ENCODE measurements at regions not wholly inside any gene's neighbourhood (a gene's known extent, or its start where the extent isn't known, plus 50 kb on each side); places are given as distances from the start of the nearest gene placed in this dataset.

DNA sequence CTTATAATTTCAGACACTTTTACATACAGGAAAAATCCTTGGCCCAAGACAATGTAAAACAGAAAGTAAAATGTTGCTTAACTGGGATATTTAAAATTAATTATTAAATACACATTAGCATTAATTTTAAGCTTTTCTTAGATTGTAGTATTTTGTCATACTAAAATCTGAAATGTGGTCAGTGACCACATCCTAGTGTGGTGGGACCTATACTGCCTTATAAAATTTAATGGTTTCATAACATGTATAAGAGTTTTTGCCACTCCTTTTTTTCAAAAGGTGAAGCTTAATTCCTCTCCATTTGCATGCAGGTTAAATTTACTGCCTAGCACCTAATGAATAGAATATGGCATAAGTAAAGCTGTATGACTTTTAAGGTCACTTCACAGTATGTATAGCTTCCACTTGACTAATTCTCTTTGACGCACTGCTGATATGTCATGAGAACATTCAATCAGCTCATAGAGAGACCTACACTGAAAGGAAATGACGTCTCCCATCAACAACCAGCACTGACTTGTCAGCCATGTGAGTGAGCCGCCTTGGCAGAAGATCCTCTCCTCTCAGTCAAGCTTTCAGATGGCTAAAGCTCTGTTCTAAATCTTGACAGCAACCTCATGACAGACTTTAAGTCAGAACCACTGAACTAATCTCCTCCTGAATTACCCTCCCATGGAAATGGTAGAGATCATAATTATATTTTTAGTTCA lies 847.8 kb downstream of the SI start:
- no peak for DNase-seq

DNA sequence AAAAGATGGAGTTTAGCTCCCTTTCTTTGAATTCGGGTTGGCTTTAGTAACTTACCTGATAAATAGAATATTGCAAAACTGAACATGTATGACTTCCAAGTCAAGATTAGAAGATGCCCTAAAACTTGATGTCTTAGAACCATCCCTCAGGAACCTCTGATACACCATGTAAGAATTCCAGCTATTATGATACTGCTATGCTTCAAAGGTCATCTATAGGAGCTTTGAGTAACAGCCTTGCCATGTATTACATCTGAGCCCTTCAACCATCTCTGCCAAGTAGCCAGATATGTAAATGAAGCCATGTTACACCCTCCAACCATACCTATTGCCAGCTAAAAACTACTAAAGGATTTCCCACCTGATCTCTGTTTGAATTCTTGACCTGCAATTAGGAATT lies 854.2 kb downstream of the SI start:
- no peak for DNase-seq

DNA sequence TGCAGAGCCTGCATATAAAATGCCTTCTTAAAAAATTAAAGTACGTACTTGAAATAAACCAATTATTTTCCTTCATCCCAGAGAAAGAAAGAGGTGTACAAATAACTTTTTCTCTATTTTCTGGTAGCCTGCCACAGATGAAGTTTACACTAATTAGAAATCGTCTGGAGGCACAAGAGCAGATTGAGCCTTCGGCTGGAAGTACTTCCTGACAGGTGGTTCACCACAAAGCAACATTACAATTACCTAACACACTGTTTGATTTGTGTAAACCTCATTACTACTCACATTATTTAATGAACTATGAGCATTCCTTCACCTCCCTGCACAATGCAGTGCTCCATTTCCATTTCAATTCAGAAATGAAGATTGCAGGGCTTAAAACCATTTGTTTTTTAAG lies 856.1 kb downstream of the SI start:
- DNase-seq = no peak

DNA sequence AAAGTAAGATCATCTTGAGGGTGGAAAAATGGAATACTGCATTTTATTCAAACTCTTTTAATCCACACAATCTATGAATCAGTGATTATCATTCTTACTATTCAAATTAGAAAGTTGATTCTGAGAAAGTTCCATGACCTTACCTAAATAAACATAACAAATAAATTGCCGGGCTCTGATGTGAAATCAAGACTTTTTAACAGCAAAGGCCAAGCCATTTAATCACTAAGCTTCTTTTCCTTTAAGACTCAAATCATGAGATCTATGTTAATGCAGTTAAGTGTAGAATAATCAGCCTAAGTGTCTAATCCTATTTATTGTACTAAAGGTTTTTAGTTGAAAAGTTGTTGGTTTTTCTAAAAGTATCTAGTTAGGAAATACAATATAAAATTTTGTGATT lies 857.0 kb downstream of the SI start:
- DNase-seq = no peak

DNA sequence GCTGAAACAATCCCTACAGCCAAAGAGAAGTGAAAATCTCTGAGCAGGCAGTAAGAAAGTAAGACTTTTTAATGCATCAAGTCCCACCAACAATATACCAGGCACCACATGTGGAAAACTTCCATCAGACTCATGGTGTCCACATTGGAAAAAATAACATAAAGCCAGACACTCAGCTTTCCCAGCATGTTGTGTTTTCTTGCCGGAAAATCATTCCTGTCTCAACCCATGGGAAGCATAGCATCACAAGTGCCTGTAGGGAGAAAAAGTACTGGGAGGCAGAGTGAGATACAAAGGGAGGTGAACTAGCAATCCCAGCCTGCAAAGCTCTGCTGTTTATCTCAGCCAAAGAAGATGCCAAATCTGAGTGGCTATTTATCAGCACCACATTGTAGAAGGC lies 868.9 kb downstream of the SI start:
- no peak for DNase-seq

DNA sequence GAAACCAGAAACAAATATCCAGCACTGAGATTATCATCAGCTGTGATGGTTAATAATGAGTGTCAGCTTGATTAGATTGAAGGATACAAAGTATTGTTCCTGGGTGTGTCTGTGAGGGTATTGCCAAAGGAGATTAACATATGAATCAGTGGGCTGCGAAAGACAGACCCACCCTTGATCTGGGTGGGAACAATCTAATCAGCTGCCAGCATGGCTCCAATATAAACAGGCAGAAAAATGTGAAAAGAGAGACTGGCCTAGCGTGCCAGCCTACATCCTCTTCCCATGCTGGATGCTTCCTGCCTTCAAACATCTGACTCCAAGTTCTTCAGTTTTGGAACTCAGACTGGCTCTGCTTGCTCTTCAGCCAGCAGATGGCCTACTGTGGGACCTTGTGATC lies 869.5 kb downstream of the SI start:
- DNase-seq = no peak

DNA sequence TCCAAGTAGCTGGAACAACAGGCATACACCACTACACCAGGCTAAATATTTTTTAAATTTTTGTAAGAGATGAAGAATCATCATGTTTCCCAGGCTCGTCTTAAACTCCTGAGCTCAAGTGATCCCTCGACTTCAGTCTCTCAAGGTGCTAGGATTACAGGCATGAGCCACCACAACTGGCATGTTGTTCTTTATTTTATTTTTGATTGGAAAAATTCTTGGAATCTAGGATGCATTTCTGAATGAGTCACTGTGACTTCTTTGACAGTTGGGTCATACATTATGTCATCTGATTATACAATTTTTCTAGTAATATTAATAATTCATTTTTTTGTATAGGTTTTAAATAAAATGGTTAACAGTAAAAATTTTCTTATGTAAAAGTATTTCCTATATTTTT lies 870.2 kb downstream of the SI start:
- no peak for DNase-seq

DNA sequence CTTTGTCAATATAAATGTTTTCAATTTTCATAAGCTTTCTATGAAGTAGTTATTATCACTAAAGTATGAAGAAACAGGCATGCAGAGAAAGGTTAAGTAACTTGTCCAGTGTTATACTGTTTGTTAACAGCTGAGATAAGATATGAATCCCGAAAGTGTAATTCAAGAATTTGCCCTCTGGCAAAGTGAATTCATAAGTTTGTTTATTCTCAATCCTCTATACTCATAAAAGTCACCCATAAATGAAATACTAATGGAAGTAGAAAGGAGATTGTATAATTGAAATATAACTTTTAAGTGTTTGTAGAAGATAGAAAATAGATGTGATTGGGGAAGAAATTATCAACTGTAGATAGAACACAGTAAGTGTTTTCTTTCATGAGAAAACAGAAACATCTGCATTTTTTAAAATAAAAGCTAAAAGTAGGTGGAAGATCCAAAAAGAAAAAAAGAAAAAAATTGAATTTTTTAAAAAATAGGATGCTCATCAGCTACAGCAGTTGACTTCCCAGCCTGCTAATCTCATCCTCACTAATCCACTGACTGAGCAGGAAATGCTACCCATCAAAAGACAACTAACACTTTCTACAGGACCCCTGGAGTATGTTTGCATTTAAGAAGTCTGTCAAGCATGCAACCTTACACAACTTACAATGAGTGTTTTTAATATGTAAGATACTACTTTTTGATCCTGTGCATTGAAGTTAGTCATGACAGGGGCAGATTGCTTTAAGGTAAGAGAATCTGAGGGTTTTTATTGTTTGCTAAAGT lies 878.1 kb downstream of the SI start:
- DNase-seq = no peak

DNA sequence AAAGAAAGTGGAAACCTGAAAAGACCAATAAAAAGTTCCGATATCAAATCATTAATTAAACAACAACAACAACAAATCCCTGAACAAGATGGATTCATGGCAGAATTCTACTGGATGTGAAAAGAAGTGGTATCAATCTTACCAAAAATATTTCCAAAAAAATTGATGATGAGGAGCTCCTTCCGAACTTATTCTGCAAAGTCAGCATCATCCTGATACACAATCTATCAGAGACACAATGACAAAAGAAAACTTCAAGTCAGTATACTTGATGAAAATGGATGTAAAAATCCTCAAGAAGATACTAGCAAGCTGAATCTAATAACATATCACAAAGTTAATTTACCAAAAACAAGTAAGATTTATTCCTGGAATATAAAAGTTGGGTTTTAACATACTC lies 881.8 kb downstream of the SI start:
- no peak for DNase-seq

DNA sequence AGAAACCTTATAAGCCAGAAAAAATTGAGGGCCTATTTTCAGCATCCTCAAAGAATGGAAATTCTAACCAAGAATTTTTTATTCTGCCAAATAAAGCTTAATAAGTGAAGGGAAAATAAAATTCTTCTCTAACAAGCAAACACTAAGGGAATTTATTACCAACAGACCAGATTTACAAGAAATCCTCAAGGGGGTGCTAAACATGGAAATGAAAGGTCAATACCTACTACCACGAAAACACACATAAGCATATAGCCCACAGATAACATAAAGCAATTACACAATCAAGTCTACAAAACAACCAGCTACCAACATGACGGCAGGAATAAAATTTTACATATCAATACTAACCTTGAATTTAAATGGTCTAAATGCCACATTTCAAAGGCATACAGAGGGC lies 883.5 kb downstream of the SI start:
- DNase-seq = no peak

DNA sequence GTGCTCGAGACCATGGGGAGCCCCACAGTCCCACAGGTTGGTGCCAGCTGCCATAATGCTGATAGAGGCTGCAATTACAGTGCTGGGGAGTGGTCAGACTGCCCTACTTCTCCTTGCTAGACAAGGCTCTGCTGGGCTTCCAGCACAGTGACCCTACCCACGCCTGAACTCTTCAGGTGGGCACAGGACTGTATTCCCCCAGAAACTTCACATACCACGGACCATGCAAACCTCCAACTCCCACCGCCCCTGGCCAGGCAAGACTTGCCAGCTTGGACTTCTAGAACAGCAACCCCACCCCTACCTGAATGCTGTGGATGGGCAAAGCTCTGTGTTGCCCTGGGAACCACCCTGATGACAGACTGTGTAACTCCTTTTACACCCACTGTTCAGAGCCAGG lies 885.3 kb downstream of the SI start:
- DNase-seq = no peak

DNA sequence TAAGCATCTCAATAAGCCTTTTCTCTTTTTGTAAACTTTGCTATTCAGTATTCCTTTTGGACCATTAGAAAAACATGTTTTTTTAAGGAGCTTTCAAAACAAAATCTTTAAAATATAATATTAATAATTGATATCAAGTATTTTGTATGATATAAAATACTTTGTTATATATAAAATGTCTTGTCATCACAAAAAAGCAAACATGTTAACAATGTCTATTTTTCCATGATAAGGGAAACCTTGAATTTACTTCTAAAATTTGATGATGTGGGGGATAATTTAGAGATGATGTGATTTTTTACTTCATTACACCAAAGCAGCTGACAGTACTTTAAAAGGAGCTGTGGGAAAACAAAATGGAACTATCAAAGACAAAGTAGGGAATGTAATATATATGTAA lies 887.7 kb downstream of the SI start:
- DNase-seq = no peak

DNA sequence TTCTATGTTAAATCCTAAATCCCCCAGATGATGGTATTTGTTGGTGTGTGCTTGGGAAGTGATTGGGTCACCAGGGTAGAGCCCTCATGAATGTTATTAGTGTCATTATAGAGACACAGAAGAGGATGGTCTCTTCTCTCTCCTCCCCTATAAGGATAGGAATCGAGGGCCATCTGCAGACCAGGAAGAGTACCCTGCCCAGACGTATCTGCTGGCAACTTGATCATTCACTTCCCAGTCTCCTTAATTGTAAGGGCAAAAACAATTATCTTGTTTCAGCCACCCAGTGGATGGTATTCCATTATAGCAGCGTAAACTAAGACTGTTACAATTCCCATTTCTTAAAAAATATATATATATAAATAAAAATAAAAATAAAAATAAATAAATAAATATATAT lies 892.2 kb downstream of the SI start:
- no peak for DNase-seq

DNA sequence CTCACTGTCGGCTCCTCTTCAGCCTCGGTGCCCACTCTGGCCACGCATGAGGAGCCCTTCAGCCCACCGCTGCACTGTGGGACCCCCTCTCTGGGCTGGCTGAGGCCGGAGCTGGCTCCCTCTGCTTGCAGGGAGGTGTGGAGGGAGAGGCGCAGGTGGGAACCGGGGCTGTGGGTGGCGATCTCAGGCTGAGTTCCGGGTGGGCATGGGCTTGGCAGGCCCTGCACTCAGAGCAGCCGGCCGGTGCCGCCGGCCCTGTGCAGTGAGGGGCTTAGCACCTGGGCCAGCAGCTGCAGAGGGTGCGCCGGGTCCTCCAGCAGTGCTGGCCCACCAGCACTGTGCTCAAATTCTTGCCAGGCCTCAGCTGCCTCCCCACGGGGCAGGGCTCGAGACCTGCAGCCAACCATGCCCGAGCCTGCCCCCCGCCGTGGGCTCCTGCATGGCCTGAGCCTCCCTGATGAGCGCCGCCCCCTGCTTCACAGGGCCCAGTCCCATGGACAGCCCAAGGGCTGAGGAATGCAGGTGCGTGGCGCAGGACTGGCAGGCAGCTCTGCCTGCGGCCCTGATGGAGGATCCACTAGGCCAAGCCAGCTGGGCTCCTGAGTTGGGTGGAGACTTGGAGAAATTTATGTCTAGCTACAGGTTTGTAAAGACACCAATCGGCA lies 899.1 kb downstream of the SI start:
- no peak for DNase-seq

DNA sequence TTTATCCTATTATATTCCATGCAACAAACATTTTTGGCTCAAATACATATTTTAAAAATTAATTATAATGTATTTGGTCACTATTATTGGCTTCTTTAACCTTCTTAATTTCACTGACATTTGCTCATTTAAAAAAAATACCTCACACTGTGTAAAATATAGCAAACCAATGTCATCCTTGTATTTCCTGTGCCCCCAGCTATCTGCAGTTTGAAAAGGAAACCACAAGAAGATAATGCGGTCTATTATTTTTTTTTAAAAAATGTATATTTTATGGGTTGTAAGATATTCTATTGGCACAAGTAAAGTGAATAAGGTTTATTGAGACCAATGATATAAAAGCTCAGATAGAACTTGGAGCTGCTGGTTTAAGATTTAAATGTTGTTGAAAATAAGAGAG lies 904.2 kb downstream of the SI start:
- DNase-seq = no peak

DNA sequence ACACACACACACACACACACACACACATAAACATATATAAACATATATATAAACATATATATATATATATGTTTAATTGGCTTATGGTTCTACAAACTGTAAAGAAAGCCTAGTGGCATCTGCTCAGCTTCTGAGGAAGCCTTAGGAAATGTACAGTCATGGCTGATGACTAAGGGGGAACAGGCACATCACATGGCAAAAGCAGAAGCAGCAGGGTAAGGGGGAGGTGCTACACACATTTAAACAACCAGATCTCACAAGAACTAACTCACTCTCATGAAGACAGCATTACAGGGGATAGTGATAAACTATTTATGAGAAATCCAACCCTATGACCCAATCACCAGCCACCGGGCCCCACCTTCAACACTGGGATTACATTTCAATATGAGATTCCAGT lies 922.9 kb downstream of the SI start:
- no peak for DNase-seq

DNA sequence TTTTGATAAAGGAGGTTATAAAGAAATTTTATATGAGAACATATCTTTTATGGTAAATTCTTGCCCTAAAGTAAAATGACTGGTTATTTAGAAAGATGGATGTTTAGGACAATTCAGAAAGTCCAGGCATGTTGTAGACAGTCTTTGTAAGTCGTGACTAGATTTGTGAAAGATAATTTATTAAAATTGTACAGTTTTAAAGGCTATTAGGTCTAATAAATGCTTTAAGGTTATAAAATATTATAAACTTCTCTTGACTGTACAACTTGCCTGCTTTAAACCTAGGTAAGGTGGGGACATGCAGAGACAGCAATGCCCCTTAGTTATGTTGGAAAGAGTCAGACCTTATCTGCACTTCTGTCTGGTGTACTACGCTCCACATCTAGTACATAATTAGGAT lies 933.5 kb downstream of the SI start:
- no peak for DNase-seq

DNA sequence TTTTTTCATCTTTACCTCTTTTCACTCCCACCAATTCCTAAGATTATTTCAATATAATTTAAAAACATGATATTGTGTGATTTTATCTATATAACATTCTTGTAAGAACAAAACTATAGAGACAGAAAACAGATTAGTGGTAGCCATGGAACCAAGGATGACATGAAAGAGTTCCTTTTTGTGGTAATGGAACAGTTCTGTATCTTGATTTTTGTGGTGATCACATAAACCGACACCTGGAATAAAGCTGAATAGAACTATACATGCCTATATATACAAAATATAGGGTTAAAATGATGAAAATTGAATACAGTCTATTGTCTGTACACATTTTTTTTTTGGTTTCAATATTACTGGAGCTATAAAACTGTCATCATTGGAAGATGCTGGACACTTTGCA lies 945.4 kb downstream of the SI start:
- no peak for DNase-seq

DNA sequence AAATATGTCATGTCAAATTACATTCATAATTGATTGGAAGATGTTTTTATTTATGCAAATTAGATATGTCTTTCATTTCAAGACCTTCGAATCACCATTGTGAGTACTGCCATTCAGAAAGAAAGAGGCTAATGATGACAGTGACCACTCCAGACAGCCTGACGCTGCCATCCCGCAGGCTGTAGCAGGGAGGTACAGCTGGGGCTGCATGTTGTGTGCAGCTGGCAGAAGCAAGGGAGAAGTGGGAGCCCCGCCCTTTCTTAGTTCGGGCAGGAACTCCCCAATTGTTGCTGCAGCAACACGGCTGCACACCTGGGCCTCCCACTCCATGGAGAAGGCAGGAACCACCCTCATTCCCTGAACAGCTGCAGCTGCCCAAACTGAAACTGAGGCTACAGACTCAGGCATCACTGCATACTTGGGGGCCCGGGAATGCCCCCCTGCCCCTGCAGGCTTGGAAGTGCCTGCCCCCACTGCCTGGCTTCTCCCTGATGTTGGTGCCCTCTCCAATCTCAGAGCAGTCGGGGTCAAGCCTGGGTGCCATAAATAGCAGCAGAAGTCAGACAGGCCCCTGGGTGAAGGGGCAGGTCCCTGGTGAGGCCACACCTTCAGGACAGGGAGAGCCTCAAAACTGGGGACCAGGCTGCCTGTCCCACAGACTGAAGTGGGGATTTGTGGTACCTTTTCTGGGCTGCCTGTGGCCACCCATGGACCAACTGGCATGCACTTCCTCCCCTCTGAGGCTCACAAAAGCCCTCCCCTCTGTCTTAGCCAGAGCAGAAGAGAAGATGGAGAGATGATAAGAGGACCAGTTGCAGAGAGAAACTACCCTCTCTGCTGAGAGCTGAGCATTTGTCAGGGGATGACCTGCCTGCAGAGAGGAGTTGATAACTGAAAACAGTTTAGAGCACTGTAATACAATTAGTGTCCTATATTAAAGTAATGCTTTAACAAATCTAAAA lies 964.6 kb downstream of the SI start:
- DNase-seq = no peak

DNA sequence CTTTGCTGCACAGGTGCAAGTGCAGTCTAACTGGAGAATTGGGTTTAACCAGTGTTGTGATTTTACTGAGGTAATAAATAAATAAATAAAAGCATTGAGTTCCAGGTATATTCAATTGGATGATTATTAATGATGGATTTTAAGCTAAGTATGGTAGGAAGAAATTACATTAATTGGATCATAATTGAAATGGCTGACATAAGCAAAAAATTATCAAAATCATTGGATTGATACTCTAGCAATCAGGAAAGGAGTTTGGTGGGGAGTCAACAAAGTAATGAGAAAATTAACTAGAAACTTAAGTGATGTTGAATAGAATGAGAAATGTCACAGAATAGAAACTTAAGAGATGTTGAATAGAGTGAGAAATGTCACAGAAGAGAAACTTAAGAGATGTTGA lies 981.9 kb downstream of the SI start:
- no peak for DNase-seq

DNA sequence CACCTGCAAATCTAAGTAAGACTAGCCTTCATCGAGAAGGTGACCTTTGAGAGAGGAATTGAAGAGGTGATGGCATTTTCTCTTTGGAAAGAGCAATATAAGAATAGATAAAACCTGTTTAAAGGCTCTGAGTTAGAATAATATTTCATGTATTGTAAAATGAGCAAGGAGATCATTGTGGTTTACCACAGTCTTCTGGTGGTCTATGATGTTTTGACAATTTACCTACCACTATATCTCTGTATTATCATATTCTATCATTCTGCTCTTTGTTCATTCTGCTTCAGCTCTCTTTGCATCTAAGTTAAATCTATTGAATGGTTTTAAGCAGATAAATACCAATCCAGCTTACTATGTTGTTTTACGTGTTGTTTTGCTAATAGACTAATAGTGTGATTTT lies 982.3 kb downstream of the SI start:
- DNase-seq = no peak

DNA sequence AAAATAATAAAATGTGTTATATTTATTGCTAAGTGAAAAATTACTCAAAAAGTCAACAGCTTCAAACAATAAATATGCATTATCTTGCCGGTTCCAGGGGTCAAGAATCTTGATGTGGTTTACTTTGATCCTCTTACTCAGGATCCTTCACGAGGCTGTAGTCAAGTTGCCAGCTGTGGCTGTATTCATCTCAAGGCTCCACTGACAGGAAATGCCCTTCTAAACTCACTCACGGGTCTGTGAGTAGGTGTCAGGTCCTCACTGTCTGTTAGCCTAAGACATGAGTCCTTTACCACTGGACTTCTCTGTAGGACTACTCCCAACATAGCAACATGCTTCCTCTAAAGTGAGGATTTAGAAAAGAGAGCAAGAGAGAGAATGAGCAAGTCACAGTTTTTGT lies 983.0 kb downstream of the SI start:
- DNase-seq = no peak

DNA sequence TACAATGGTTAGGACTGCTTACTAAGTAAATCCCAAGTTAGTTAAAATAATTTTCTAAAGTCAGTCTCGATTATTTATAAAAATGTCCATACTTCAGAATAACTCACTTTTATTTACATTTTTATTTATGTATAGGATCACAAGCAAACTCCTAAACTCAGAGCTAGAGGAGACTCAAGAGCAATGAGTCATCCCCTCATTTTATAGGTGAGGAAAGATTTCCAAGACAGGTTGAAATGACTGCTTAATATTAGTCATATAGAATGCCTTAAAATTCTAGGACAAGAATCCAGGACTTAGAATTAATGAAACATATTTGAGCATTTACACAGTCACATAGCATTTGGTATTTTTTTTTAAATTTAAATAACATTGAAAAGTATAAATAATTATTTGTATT lies 983.8 kb downstream of the SI start:
- no peak for DNase-seq
